H1 (cell line): ENCODE measurements at regions not wholly inside any gene's neighbourhood (a gene's known extent, or its start where the extent isn't known, plus 50 kb on each side); places are given as distances from the start of the nearest gene placed in this dataset.
A peak's percentile ranks its signal among the peaks of the same experiment; 100 is the strongest.

Experiments used
- CTCF ChIA-PET: fragments of 300-600 bp; sonication (Branson Sonifier 250); formaldehyde crosslinking; loops from one replicate; lab custom pipeline; 2021; ENCODE audit not compliant: partially characterized antibody; lab: Charles Lee
- POLR2A ChIA-PET: fragments of 300-600 bp; sonication (Branson Sonifier 250); formaldehyde crosslinking; loops from one replicate; lab custom pipeline; 2021; ENCODE audit warnings: inconsistent platforms; ENCODE audit not compliant: partially characterized antibody; lab: Charles Lee
- DNase-seq, 2 experiments: peaks; one replicate each; pipeline versions ENCODE4 v3.0.0 to v3.0.0-alpha.2; 2010 to 2022; ENCODE audit warnings: low spot score in 2 of 2, low read depth in 1 of 2, mixed read lengths in 1 of 2
- FAIRE-seq: peaks from 2 replicates; lab custom pipeline; 2011; peaks lifted over from hg19 to GRCh38; lab: Jason Lieb, UNC
- H2AFZ ChIP-seq: 2 replicates; pipeline ENCODE4 v1.8.1; 2012; ENCODE audit warnings: low read length, inconsistent platforms
- H2AK5ac ChIP-seq: 2 replicates; pipeline ENCODE4 v1.6.1; 2013; ENCODE audit warnings: low read depth, low read length
- H2BK120ac ChIP-seq: replicated peaks from 2 replicates; pipeline ENCODE3; 2013; ENCODE audit warnings: low read depth, low read length, inconsistent platforms
- H2BK12ac ChIP-seq: 2 replicates; pipeline ENCODE4 v1.6.1; 2013; ENCODE audit warnings: low read depth, low read length
- H2BK15ac ChIP-seq: 2 replicates; pipeline ENCODE4 v1.6.1; 2013; ENCODE audit warnings: low read length
- H2BK20ac ChIP-seq: 2 replicates; pipeline ENCODE4 v1.6.1; 2013; ENCODE audit warnings: low read length
- H2BK5ac ChIP-seq: 2 replicates; pipeline ENCODE4 v1.6.1; 2013; ENCODE audit warnings: low read depth, low read length
- H3K14ac ChIP-seq: 2 replicates; pipeline ENCODE4 v1.6.1; 2013; ENCODE audit warnings: inconsistent platforms; ENCODE audit not compliant: insufficient read length
- H3K18ac ChIP-seq: 2 replicates; pipeline ENCODE4 v1.6.1; 2013; ENCODE audit warnings: low read length; ENCODE audit errors: extremely low read depth
- H3K23ac ChIP-seq: 2 replicates; pipeline ENCODE4 v1.6.1; 2013; ENCODE audit warnings: inconsistent platforms; ENCODE audit not compliant: insufficient read length
- H3K23me2 ChIP-seq: 2 replicates; pipeline ENCODE4 v1.6.1; 2013; ENCODE audit warnings: low read depth, low read length
- H3K27ac ChIP-seq: 2 replicates; pipeline ENCODE4 v1.6.1; 2011; ENCODE audit warnings: low read depth, low read length, inconsistent platforms
- H3K27me3 ChIP-seq, 4 experiments: replicated peaks in 1 of 4; 1 replicate in 1 of 4; 2 replicates in 3 of 4; pipeline versions ENCODE4 v1.6.1 to v1.8.1; 2011 to 2013; ENCODE audit warnings: low read length in 3 of 4, mild to moderate bottlenecking in 3 of 4, inconsistent platforms in 2 of 4, mixed read lengths in 2 of 4, moderate library complexity in 1 of 4; ENCODE audit not compliant: control insufficient read depth in 3 of 4, insufficient read depth in 3 of 4; ENCODE audit errors: extremely low read depth in 1 of 4
- H3K36me3 ChIP-seq, 4 experiments: 2 replicates each; pipeline versions ENCODE4 v1.6.1 to v1.8.1; 2011 to 2013; ENCODE audit warnings: mild to moderate bottlenecking in 4 of 4, low read length in 3 of 4, moderate library complexity in 2 of 4, control low read depth in 1 of 4, inconsistent platforms in 1 of 4; ENCODE audit not compliant: insufficient read depth in 4 of 4, control insufficient read depth in 2 of 4
- H3K4ac ChIP-seq: replicated peaks from 2 replicates; pipeline ENCODE3; 2013; ENCODE audit warnings: low read length, low read depth, mixed read lengths, inconsistent platforms; ENCODE audit not compliant: insufficient read length
- H3K4me1 ChIP-seq, 4 experiments: replicated peaks in 1 of 4; 1 replicate in 1 of 4; 2 replicates in 3 of 4; pipeline versions ENCODE4 v1.6.1 to v1.8.1; 2011 to 2013; ENCODE audit warnings: low read length in 3 of 4, inconsistent platforms in 2 of 4, mixed read lengths in 1 of 4; ENCODE audit not compliant: insufficient read depth in 4 of 4, control insufficient read depth in 3 of 4
- H3K4me2 ChIP-seq, 2 experiments: 2 replicates each; pipeline versions ENCODE4 v1.6.1 to v1.8.1; 2011 to 2013; ENCODE audit warnings: low read depth in 2 of 2, low read length in 2 of 2, control low read depth in 1 of 2, inconsistent platforms in 1 of 2, mild to moderate bottlenecking in 1 of 2; ENCODE audit not compliant: insufficient read depth in 1 of 2
- H3K4me3 ChIP-seq, 4 experiments: fragments of 200-600, 300-600 bp in 1 of 4; sonication (generic), shearing (Covaris generic), sonication (Bioruptor Twin) in 1 of 4; 2 replicates each; pipeline versions ENCODE4 v1.5.1 to v1.8.1; 2011 to 2016; ENCODE audit warnings: low read length in 4 of 4, low read depth in 3 of 4, control low read depth in 2 of 4, inconsistent platforms in 2 of 4, mild to moderate bottlenecking in 2 of 4, mixed read lengths in 1 of 4, moderate library complexity in 1 of 4; ENCODE audit not compliant: insufficient read depth in 2 of 4; ENCODE audit errors: extremely low read depth in 1 of 4
- H3K56ac ChIP-seq: replicated peaks from 2 replicates; pipeline ENCODE3; 2013; ENCODE audit warnings: low read depth, mild to moderate bottlenecking, mixed read lengths, low read length, inconsistent platforms; ENCODE audit not compliant: insufficient read length
- H3K79me1 ChIP-seq: 2 replicates; pipeline ENCODE4 v1.6.1; 2013; ENCODE audit warnings: low read depth, low read length, control low read depth
- H3K79me2 ChIP-seq, 2 experiments: 2 replicates each; pipeline versions ENCODE4 v1.6.1 to v1.8.1; 2012 to 2013; ENCODE audit warnings: low read length in 2 of 2, mild to moderate bottlenecking in 2 of 2, inconsistent platforms in 1 of 2; ENCODE audit not compliant: insufficient read depth in 2 of 2, control insufficient read depth in 1 of 2
- H3K9ac ChIP-seq, 4 experiments: replicated peaks in 1 of 4; 1 replicate in 1 of 4; 2 replicates in 3 of 4; pipeline versions ENCODE4 v1.6.1 to v1.8.1; 2011 to 2013; ENCODE audit warnings: low read depth in 3 of 4, low read length in 3 of 4, control low read depth in 2 of 4, mild to moderate bottlenecking in 2 of 4, moderate library complexity in 2 of 4, inconsistent platforms in 1 of 4; ENCODE audit errors: extremely low read depth in 1 of 4
- H3K9me3 ChIP-seq, 2 experiments: 2 replicates each; pipeline versions ENCODE4 v1.6.1 to v1.8.1; 2012 to 2013; ENCODE audit warnings: mild to moderate bottlenecking in 2 of 2, moderate library complexity in 2 of 2, control low read depth in 1 of 2, inconsistent platforms in 1 of 2, low read depth in 1 of 2, low read length in 1 of 2, mixed read lengths in 1 of 2; ENCODE audit not compliant: insufficient read depth in 2 of 2
- H4K20me1 ChIP-seq, 2 experiments: replicated peaks in 1 of 2; 2 replicates each; pipeline versions ENCODE3 to v1.8.1; 2011 to 2013; ENCODE audit warnings: inconsistent platforms in 2 of 2, low read length in 2 of 2, mild to moderate bottlenecking in 1 of 2; ENCODE audit not compliant: insufficient read depth in 2 of 2, control insufficient read depth in 1 of 2
- H4K5ac ChIP-seq: 2 replicates; pipeline ENCODE4 v1.6.1; 2013; ENCODE audit warnings: low read length, low read depth, mixed read lengths, inconsistent platforms; ENCODE audit not compliant: insufficient read length
- H4K8ac ChIP-seq: 2 replicates; pipeline ENCODE4 v1.8.0; 2013; ENCODE audit warnings: mild to moderate bottlenecking, moderate library complexity, low read length, inconsistent platforms; ENCODE audit not compliant: insufficient read depth; ENCODE audit errors: extremely low read depth
- H4K91ac ChIP-seq: replicated peaks from 2 replicates; pipeline ENCODE3; 2013; ENCODE audit warnings: low read length, mixed read lengths, inconsistent platforms; ENCODE audit not compliant: insufficient read length
- CHD2 ChIP-seq: IDR thresholded peaks from 2 replicates; pipeline ENCODE4 v1.6.1; 2012; ENCODE audit warnings: low read length, improper control_type of control experiment
- RAD21 ChIP-seq, 2 experiments: IDR thresholded peaks in 1 of 2; conservative IDR thresholded peaks in 1 of 2; 2 replicates each; pipeline ENCODE4 v1.6.1; 2011; ENCODE audit warnings: low read depth in 2 of 2, low read length in 2 of 2, improper control_type of control experiment in 1 of 2, inconsistent platforms in 1 of 2, mild to moderate bottlenecking in 1 of 2, moderate library complexity in 1 of 2
- SP1 ChIP-seq: IDR thresholded peaks from 2 replicates; pipeline ENCODE4 v1.6.1; 2011; ENCODE audit warnings: low read depth, low read length
- WGBS, 2 experiments: shearing (Covaris generic) in 1 of 2; methylation state at CpG; one replicate each; pipeline versions ENCODE4 v1.1.6 to v1.1.7; 2013 to 2015; ENCODE audit warnings: low lambda C conversion rate in 2 of 2, mixed read lengths in 2 of 2, inconsistent platforms in 1 of 2, low coverage in 1 of 2, missing lambda C conversion rate in 1 of 2; ENCODE audit not compliant: insufficient replicate concordance in 2 of 2, insufficient coverage in 1 of 2, insufficient read length in 1 of 2; ENCODE audit errors: extremely low coverage in 1 of 2, missing lambda C conversion rate in 1 of 2; 5-methylcytosine and 5-hydroxymethylcytosine counted together
- TF ChIP-seq, protein P1 (sequence below): IDR thresholded peaks from 2 replicates; pipeline ENCODE4 v1.6.1; 2012; ENCODE audit warnings: low read length, inconsistent platforms

DNA sequence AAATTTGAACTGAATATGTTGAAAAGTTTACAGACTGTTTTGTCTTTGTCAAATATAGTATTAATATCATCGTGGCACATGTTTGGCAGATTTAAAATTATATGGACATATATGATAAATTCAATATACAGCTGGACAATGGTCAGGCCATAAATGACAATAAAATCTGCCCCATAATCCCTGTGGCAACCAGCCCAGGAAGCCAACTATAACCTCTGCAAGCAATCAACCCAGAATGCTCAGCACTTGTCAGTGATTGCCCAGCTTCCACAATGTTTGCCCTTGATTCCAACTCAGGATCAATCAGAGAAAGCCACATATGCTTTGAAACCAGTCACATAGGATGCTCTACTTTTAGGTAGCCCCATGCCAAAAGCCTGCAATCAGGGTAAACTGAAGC is 671.9 kb downstream of the SUCLG1 start:
- H2BK120ac ChIP-seq = no peak overlapping the region
- 95% methylated on average over 1 of the region's 1 CpG; no CpG with 5 or more reads in 1 of the 2 experiments for WGBS, 2 experiments
- H4K20me1 ChIP-seq = no peaks in the 10 kb centered on the region
- H3K56ac ChIP-seq = no peak overlapping the region
- no peaks in the 10 kb centered on the region for H3K79me1 ChIP-seq
- FAIRE-seq (no peak), DNase-seq (no peak)
- no peak overlapping the region for H4K8ac ChIP-seq
- no peak overlapping the region for H4K5ac ChIP-seq
- H3K18ac ChIP-seq = no peak overlapping the region; the same call in 1 of the 2 replicates
- no peaks in the 10 kb centered on the region for H3K79me2 ChIP-seq
- H3K27ac ChIP-seq = no peak overlapping the region
- H3K36me3 ChIP-seq = no peaks in the 10 kb centered on the region
- no peak overlapping the region for H3K4me2 ChIP-seq
- H2AFZ ChIP-seq = 0 out of 2 replicates have a peak overlapping the region, but pooled peaks have one; percentile 56
- H3K14ac ChIP-seq = no peak overlapping the region
- TF ChIP-seq, protein P1, sequence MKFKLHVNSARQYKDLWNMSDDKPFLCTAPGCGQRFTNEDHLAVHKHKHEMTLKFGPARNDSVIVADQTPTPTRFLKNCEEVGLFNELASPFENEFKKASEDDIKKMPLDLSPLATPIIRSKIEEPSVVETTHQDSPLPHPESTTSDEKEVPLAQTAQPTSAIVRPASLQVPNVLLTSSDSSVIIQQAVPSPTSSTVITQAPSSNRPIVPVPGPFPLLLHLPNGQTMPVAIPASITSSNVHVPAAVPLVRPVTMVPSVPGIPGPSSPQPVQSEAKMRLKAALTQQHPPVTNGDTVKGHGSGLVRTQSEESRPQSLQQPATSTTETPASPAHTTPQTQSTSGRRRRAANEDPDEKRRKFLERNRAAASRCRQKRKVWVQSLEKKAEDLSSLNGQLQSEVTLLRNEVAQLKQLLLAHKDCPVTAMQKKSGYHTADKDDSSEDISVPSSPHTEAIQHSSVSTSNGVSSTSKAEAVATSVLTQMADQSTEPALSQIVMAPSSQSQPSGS = no peak
- TF ChIP-seq SP1 (no peak), CHD2 (no peak), RAD21 (IDR thresholded peaks at IDR 0.05 in 1 of 2, conservative IDR thresholded peaks at IDR 0.05 in 1 of 2; ENCODE audit: low read depth in 2 of 2, low read length in 2 of 2) (no peak)
- ChIA-PET CTCF (interaction anchor here (2.6 kb wide), 1 partner anchor 528 kb away, joined by 6 read pairs; no protein-coding TSS in a partner anchor), POLR2A (interaction anchor here (0.6 kb wide), 1 partner anchor 10 kb away, joined by 3 read pairs; no protein-coding TSS in a partner anchor)
- no peaks in the 10 kb centered on the region for H3K27me3 ChIP-seq
- peak overlapping the region; percentile 83; the same call in 1 of the 2 replicates for H2BK5ac ChIP-seq
- H2BK15ac ChIP-seq = no peak overlapping the region
- H4K91ac ChIP-seq = no peak overlapping the region
- no peak overlapping the region for H3K4ac ChIP-seq
- H3K9me3 ChIP-seq = no peaks in the 10 kb centered on the region
- peaks cover 0 to 3% (median 1%) of the 10 kb centered on the region in 4 experiments; a peak in 2 of 7 replicates for H3K4me1 ChIP-seq
- H2AK5ac ChIP-seq = no peak overlapping the region
- H3K23ac ChIP-seq = no peak overlapping the region
- peak overlapping the region; percentile 60; the same call in 1 of the 2 replicates for H2BK12ac ChIP-seq
- H2BK20ac ChIP-seq = peak overlapping the region; percentile 86; the same call in 1 of the 2 replicates
- no peaks in the 10 kb centered on the region for H3K23me2 ChIP-seq
- H3K9ac ChIP-seq = no peak overlapping the region
- H3K4me3 ChIP-seq = no peak overlapping the region
